HG03039 (cell line): ENCODE measurements at regions not wholly inside any gene's neighbourhood (a gene's known extent, or its start where the extent isn't known, plus 50 kb on each side); places are given as distances from the start of the nearest gene placed in this dataset.

Source experiments
- ATAC-seq: cut with Tn5 transposase; IDR thresholded peaks from one replicate; pipeline ENCODE4 v1.9.1; 2021; ENCODE audit warnings: mild to moderate bottlenecking, moderate library complexity; ENCODE audit not compliant: unreplicated experiment

- no peak for ATAC-seq
Measured at GRCh38 chr10:118501637-118502440, 93.6 kb downstream of the PRLHR start.

- no peak for ATAC-seq
Measured at GRCh38 chr10:118501171-118501570, 94.3 kb downstream of the PRLHR start.

GRCh38 chr10:118500477-118501104 lies 94.9 kb downstream of the PRLHR start:
- no peak for ATAC-seq

- no peak for ATAC-seq
Measured at GRCh38 chr10:118499186-118499585, 96.3 kb downstream of the PRLHR start.

- ATAC-seq: no peak
Measured at GRCh38 chr10:118498623-118499022, 96.8 kb downstream of the PRLHR start.

GRCh38 chr10:118497227-118497626 lies 98.2 kb downstream of the PRLHR start:
- ATAC-seq: no peak

- ATAC-seq: no peak
Measured at GRCh38 chr10:118496525-118496924, 98.9 kb downstream of the PRLHR start.

- no peak for ATAC-seq
Measured at GRCh38 chr10:118495499-118495898, 99.9 kb downstream of the PRLHR start.

GRCh38 chr10:118491055-118491454 lies 104.4 kb downstream of the PRLHR start:
- no peak for ATAC-seq

- ATAC-seq: no peak
Measured at GRCh38 chr10:118488710-118489497, 106.5 kb downstream of the PRLHR start.

GRCh38 chr10:118485641-118486040 lies 109.8 kb downstream of the PRLHR start:
- ATAC-seq: no peak

- no peak for ATAC-seq
Measured at GRCh38 chr10:118484152-118484871, 111.1 kb downstream of the PRLHR start.

GRCh38 chr10:118483496-118483895 lies 112.0 kb downstream of the PRLHR start:
- ATAC-seq: no peak

- no peak for ATAC-seq
Measured at GRCh38 chr10:118482393-118483331, 112.8 kb downstream of the PRLHR start.

- no peak for ATAC-seq
Measured at GRCh38 chr10:118481871-118482270, 113.6 kb downstream of the PRLHR start.

- no peak for ATAC-seq
Measured at GRCh38 chr10:118475214-118475613, 120.2 kb downstream of the PRLHR start.

GRCh38 chr10:118474111-118474510 lies 121.3 kb downstream of the PRLHR start:
- ATAC-seq: no peak

- ATAC-seq: no peak
Measured at GRCh38 chr10:118473305-118473960, 122.0 kb downstream of the PRLHR start.
